Neural progenitor cell (in vitro differentiated cells): ENCODE measurements at regions not wholly inside any gene's neighbourhood (a gene's known extent, or its start where the extent isn't known, plus 50 kb on each side); places are given as distances from the start of the nearest gene placed in this dataset.

ENCODE experiments used
- DNase-seq: peaks from one replicate; pipeline ENCODE4 v3.0.0-alpha.2; 2016; ENCODE audit warnings: low spot score
- H2AFZ ChIP-seq: fragments of 200-600 bp; sonication (generic); replicated peaks from 2 replicates; pipeline ENCODE4 v1.6.1; 2016; ENCODE audit warnings: antibody characterized with exemption
- H3F3A ChIP-seq: fragments of 200-600 bp; sonication (generic); 2 replicates; pipeline ENCODE4 v1.6.1; 2016; ENCODE audit warnings: antibody characterized with exemption, low read depth
- H3K27ac ChIP-seq: fragments of 200-600 bp; sonication (generic); 2 replicates; pipeline ENCODE4 v1.5.1; 2016; ENCODE audit warnings: mild to moderate bottlenecking
- H3K27me3 ChIP-seq: fragments of 200-600 bp; sonication (generic); 2 replicates; pipeline ENCODE4 v1.6.1; 2016; ENCODE audit warnings: mild to moderate bottlenecking, moderate library complexity
- H3K36me3 ChIP-seq: fragments of 200-600 bp; sonication (generic); 2 replicates; pipeline ENCODE4 v1.5.1; 2016
- H3K4me1 ChIP-seq: fragments of 200-600 bp; sonication (generic); 2 replicates; pipeline ENCODE4 v1.6.1; 2016; ENCODE audit warnings: mixed run types
- H3K4me2 ChIP-seq: fragments of 200-600 bp; sonication (generic); 2 replicates; pipeline ENCODE4 v1.6.1; 2016
- H3K4me3 ChIP-seq: fragments of 200-600 bp; sonication (generic); 2 replicates; pipeline ENCODE4 v1.5.1; 2016
- H3K79me2 ChIP-seq: fragments of 200-600 bp; sonication (generic); 2 replicates; pipeline ENCODE4 v1.6.1; 2016; ENCODE audit warnings: low read depth
- H3K9ac ChIP-seq: fragments of 200-600 bp; sonication (generic); 2 replicates; pipeline ENCODE4 v1.6.1; 2016
- H3K9me3 ChIP-seq: fragments of 200-600 bp; sonication (generic); 2 replicates; pipeline ENCODE4 v1.5.1; 2016; ENCODE audit warnings: low read depth
- H4K20me1 ChIP-seq: fragments of 200-600 bp; sonication (generic); 2 replicates; pipeline ENCODE4 v1.6.1; 2016; ENCODE audit warnings: low read depth
- H3K27ac Mint-ChIP-seq: 3 replicates; pipeline ENCODE4 v1.8.0; 2021; ENCODE audit warnings: mixed read lengths
- H3K27me3 Mint-ChIP-seq: 2 replicates; pipeline ENCODE4 v1.8.0; 2022; ENCODE audit warnings: low read depth, mild to moderate bottlenecking, inconsistent platforms, moderate library complexity, mixed read lengths; ENCODE audit not compliant: insufficient read depth
- H3K36me3 Mint-ChIP-seq: 3 replicates; pipeline ENCODE4 v1.8.0; 2021; ENCODE audit warnings: mixed read lengths
- H3K4me1 Mint-ChIP-seq: 3 replicates; pipeline ENCODE4 v1.8.0; 2021; ENCODE audit warnings: mixed read lengths
- H3K4me3 Mint-ChIP-seq: 3 replicates; pipeline ENCODE4 v1.8.0; 2021; ENCODE audit warnings: mild to moderate bottlenecking, moderate library complexity, mixed read lengths
- H3K9me3 Mint-ChIP-seq: 3 replicates; pipeline ENCODE4 v1.8.0; 2020; ENCODE audit warnings: mixed read lengths
- EZH2 ChIP-seq: fragments of 200-600 bp; sonication (generic); IDR thresholded peaks from 2 replicates; pipeline ENCODE4 v1.6.1; 2017; ENCODE audit warnings: antibody characterized with exemption, mild to moderate bottlenecking, moderate library complexity
- EZH2phosphoT487 ChIP-seq: fragments of 200-600 bp; sonication (generic); IDR thresholded peaks from 2 replicates; pipeline ENCODE4 v1.6.1; 2017; ENCODE audit warnings: antibody characterized with exemption
- TF ChIP-seq, protein P1 (sequence below): fragments of 200-600 bp; sonication (generic); IDR thresholded peaks from 2 replicates; pipeline ENCODE4 v1.5.1; 2017; ENCODE audit warnings: antibody characterized with exemption, mild to moderate bottlenecking

DNA sequence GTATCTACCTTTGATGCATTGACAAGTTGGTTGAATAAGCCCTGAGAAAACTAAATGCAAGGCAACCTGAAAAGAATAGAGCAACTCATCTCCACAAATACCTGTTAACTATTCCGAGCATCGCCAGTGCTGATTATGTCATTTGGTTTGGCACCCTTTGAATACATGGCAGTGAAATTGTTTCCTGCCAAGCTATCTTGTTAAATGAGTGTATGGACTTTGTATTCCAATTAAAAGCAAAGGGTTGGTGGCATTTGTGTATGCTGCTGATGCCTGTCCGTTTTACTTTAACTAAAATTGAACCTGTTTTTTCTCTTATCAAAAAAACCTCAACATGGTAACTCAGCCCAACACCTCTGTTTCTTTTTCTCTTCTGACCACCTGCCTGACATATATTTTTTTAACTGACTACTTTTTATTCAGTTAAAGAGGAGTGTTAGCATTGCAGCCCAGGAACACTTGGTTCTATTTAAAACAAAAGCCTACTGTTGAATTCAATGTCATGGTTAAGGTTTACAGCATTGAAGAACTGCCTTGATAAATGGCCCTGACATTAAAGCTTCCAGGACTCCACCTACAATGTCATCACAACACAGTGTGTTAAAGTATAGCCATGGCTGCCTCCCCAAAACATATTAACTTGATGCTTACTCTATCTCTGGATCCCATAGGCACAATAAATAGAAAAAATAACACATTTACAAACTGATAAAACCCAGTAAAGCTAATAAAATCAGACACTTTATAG is 838.3 kb upstream of the NOVA1 start:
- H3K9ac ChIP-seq, result no peak overlapping the region
- H4K20me1 ChIP-seq, result no peaks in the 10 kb centered on the region
- H3K79me2 ChIP-seq, result no peaks in the 10 kb centered on the region
- DNase-seq, result no peak
- H3K9me3 ChIP-seq, result no peaks in the 10 kb centered on the region
- no peak overlapping the region for H3K27ac ChIP-seq
- no peak overlapping the region for H3K4me3 ChIP-seq
- Mint-ChIP-seq H3K27me3 (peaks cover 2% of the 10 kb centered on the region), H3K4me1 (no peaks in the 10 kb centered on the region), H3K36me3 (no peaks in the 10 kb centered on the region), H3K27ac (no peak overlapping the region), H3K4me3 (no peak overlapping the region), H3K9me3 (no peaks in the 10 kb centered on the region)
- TF ChIP-seq EZH2, result no peak
- TF ChIP-seq EZH2phosphoT487, result no peak
- TF ChIP-seq, protein P1, sequence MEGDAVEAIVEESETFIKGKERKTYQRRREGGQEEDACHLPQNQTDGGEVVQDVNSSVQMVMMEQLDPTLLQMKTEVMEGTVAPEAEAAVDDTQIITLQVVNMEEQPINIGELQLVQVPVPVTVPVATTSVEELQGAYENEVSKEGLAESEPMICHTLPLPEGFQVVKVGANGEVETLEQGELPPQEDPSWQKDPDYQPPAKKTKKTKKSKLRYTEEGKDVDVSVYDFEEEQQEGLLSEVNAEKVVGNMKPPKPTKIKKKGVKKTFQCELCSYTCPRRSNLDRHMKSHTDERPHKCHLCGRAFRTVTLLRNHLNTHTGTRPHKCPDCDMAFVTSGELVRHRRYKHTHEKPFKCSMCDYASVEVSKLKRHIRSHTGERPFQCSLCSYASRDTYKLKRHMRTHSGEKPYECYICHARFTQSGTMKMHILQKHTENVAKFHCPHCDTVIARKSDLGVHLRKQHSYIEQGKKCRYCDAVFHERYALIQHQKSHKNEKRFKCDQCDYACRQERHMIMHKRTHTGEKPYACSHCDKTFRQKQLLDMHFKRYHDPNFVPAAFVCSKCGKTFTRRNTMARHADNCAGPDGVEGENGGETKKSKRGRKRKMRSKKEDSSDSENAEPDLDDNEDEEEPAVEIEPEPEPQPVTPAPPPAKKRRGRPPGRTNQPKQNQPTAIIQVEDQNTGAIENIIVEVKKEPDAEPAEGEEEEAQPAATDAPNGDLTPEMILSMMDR, result no peak
- H3K36me3 ChIP-seq, result no peaks in the 10 kb centered on the region
- H3K4me2 ChIP-seq, result no peak overlapping the region
- H3F3A ChIP-seq, result no peaks in the 10 kb centered on the region
- H2AFZ ChIP-seq, result no peak overlapping the region
- H3K4me1 ChIP-seq, result no peaks in the 10 kb centered on the region
- H3K27me3 ChIP-seq, result no peaks in the 10 kb centered on the region

DNA sequence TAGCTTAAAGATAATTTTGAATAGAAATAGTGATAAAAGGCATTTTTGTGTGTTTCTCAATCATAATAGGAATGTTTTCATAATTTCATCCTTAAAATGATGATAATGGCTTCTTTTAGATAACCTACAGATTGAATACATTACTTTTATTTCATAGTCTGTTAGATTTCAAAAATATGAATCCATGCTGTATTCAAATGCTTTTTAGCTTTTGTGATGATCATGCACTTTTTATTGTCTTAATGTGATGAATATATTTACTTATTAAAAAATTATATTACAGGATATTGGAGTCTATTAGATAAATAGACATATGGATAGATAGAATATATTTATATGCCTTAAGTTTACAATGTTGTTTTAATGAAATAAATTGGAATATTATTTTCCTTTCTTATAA is 886.8 kb upstream of the NOVA1 start:
- H3K27ac ChIP-seq, result no peak overlapping the region
- TF ChIP-seq, protein P1, result no peak
- TF ChIP-seq EZH2 (no peak), EZH2phosphoT487 (no peak)
- no peaks in the 10 kb centered on the region for H3K4me1 ChIP-seq
- H3K4me2 ChIP-seq, result no peak overlapping the region
- Mint-ChIP-seq H3K9me3 (no peaks in the 10 kb centered on the region), H3K27me3 (no peaks in the 10 kb centered on the region), H3K4me1 (no peaks in the 10 kb centered on the region), H3K4me3 (no peak overlapping the region), H3K27ac (no peak overlapping the region), H3K36me3 (no peaks in the 10 kb centered on the region)
- no peaks in the 10 kb centered on the region for H3K36me3 ChIP-seq
- no peaks in the 10 kb centered on the region for H3K9me3 ChIP-seq
- no peaks in the 10 kb centered on the region for H3F3A ChIP-seq
- no peak for DNase-seq
- no peak overlapping the region for H3K9ac ChIP-seq
- H2AFZ ChIP-seq, result no peak overlapping the region
- no peaks in the 10 kb centered on the region for H4K20me1 ChIP-seq
- H3K79me2 ChIP-seq, result no peaks in the 10 kb centered on the region
- H3K27me3 ChIP-seq, result no peaks in the 10 kb centered on the region
- H3K4me3 ChIP-seq, result no peak overlapping the region

DNA sequence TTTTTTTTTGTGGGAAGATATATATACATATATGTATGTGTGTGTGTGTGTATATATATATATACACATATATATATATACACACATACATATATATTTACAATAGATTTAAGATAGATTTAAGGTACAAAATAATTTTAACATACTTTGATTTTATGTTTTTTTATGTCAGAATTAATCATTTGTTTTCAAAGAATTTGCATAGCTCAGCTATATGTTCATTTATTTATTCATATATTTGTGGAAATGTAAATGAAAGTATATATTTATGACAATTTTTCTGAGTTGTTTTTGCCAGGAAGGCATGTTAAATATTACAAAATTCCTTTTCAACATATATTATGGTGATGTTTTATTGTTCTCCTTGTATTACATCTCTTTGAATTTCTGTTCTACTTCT is 887.4 kb upstream of the NOVA1 start:
- no peaks in the 10 kb centered on the region for H3K27me3 Mint-ChIP-seq

More for the DNA sequence above, 887.4 kb upstream of the NOVA1 start:
- no peaks in the 10 kb centered on the region for H3K36me3 ChIP-seq
- no peak overlapping the region for H3K4me3 ChIP-seq
- H4K20me1 ChIP-seq, result no peaks in the 10 kb centered on the region
- Mint-ChIP-seq H3K4me1 (no peaks in the 10 kb centered on the region), H3K27ac (no peak overlapping the region), H3K4me3 (no peak overlapping the region), H3K9me3 (no peaks in the 10 kb centered on the region), H3K36me3 (no peaks in the 10 kb centered on the region)
- no peak overlapping the region for H3K9ac ChIP-seq
- H2AFZ ChIP-seq, result no peak overlapping the region
- DNase-seq, result no peak
- TF ChIP-seq, protein P1, result no peak
- TF ChIP-seq EZH2 (no peak), EZH2phosphoT487 (no peak)
- no peak overlapping the region for H3K27ac ChIP-seq
- no peaks in the 10 kb centered on the region for H3K9me3 ChIP-seq
- H3K79me2 ChIP-seq, result no peaks in the 10 kb centered on the region
- H3K4me2 ChIP-seq, result no peak overlapping the region
- no peaks in the 10 kb centered on the region for H3K4me1 ChIP-seq
- H3K27me3 ChIP-seq, result no peaks in the 10 kb centered on the region
- no peaks in the 10 kb centered on the region for H3F3A ChIP-seq
